Liver (tissue), 8 donors: ENCODE measurements at regions not wholly inside any gene's neighbourhood (a gene's known extent, or its start where the extent isn't known, plus 50 kb on each side); places are given as distances from the start of the nearest gene placed in this dataset.

Experiments used
- DNase-seq: peaks from one replicate; pipeline ENCODE4 v3.0.0-alpha.2; 2017; ENCODE audit warnings: low spot score
- H3K27ac ChIP-seq, 2 donors: one replicate each; pipeline ENCODE4 v1.7.0; 2013; ENCODE audit warnings: inconsistent platforms in 2 of 2, low read length in 2 of 2, control low read depth in 1 of 2, low read depth in 1 of 2, mild to moderate bottlenecking in 1 of 2
- H3K27me3 ChIP-seq, 4 donors: one replicate each; pipeline versions ENCODE4 v1.6.1 to v1.7.0; 2013; ENCODE audit warnings: low read length in 3 of 4, inconsistent platforms in 1 of 4, mild to moderate bottlenecking in 1 of 4, moderate library complexity in 1 of 4; ENCODE audit not compliant: control insufficient read depth in 4 of 4, insufficient read depth in 4 of 4
- H3K36me3 ChIP-seq, 4 donors: one replicate each; pipeline versions ENCODE4 v1.6.1 to v1.7.0; 2013; ENCODE audit warnings: low read length in 3 of 4, mild to moderate bottlenecking in 3 of 4, low read depth in 1 of 4, moderate library complexity in 1 of 4; ENCODE audit not compliant: control insufficient read depth in 4 of 4, insufficient read depth in 3 of 4
- H3K4me1 ChIP-seq, 4 donors: one replicate each; pipeline versions ENCODE4 v1.6.1 to v1.7.0; 2013; ENCODE audit warnings: low read length in 3 of 4, mild to moderate bottlenecking in 3 of 4, moderate library complexity in 1 of 4; ENCODE audit not compliant: control insufficient read depth in 4 of 4, insufficient read depth in 4 of 4
- H3K4me3 ChIP-seq, 3 donors: one replicate each; pipeline versions ENCODE4 v1.6.1 to v1.7.0; 2013; ENCODE audit warnings: low read length in 3 of 3, control low read depth in 1 of 3, low read depth in 1 of 3, mild to moderate bottlenecking in 1 of 3
- H3K9ac ChIP-seq, 2 donors: one replicate each; pipeline ENCODE4 v1.7.0; 2013; ENCODE audit warnings: low read length in 2 of 2, mild to moderate bottlenecking in 2 of 2, moderate library complexity in 2 of 2, control low read depth in 1 of 2, low read depth in 1 of 2
- H3K9me3 ChIP-seq, 4 donors: one replicate each; pipeline versions ENCODE4 v1.6.1 to v1.7.0; 2013; ENCODE audit warnings: low read length in 3 of 4; ENCODE audit not compliant: control insufficient read depth in 4 of 4
- CTCF ChIP-seq: fragments of 150-350 bp; IDR thresholded peaks from 2 replicates; pipeline ENCODE4 v1.5.1; 2017; ENCODE audit warnings: improper control_type of control experiment, low read depth, low read length; ENCODE audit not compliant: missing input control
- EGR1 ChIP-seq, 2 donors: IDR thresholded peaks; 2 replicates each; pipeline ENCODE4 v1.6.1; 2016 to 2018; ENCODE audit warnings: antibody characterized with exemption in 2 of 2, low read depth in 2 of 2
- FOXA1 ChIP-seq: IDR thresholded peaks from 2 replicates; pipeline ENCODE4 v1.6.1; 2016; ENCODE audit warnings: antibody characterized with exemption
- FOXA2 ChIP-seq: IDR thresholded peaks from 2 replicates; pipeline ENCODE4 v1.6.1; 2016; ENCODE audit warnings: antibody characterized with exemption
- GABPA ChIP-seq, 2 donors: IDR thresholded peaks in 1 of 2; conservative IDR thresholded peaks in 1 of 2; 2 replicates each; pipeline ENCODE4 v1.6.1; 2016; ENCODE audit warnings: antibody characterized with exemption in 2 of 2, mild to moderate bottlenecking in 1 of 2, moderate library complexity in 1 of 2
- HNF4A ChIP-seq, 2 donors: conservative IDR thresholded peaks; 2 replicates each; pipeline ENCODE4 v1.6.1; 2016; ENCODE audit warnings: antibody characterized with exemption in 2 of 2, mild to moderate bottlenecking in 2 of 2
- HNF4G ChIP-seq: IDR thresholded peaks from 2 replicates; pipeline ENCODE4 v1.6.1; 2016; ENCODE audit warnings: antibody characterized with exemption
- JUND ChIP-seq, 2 donors: IDR thresholded peaks; 2 replicates each; pipeline ENCODE4 v1.6.1; 2016; ENCODE audit warnings: antibody characterized with exemption in 2 of 2
- RAD21 ChIP-seq, 2 donors: IDR thresholded peaks; 2 replicates each; pipeline ENCODE4 v1.6.1; 2016; ENCODE audit warnings: antibody characterized with exemption in 2 of 2, mild to moderate bottlenecking in 2 of 2
- REST ChIP-seq: IDR thresholded peaks from 2 replicates; pipeline ENCODE4 v1.6.1; 2016; ENCODE audit warnings: antibody characterized with exemption, mild to moderate bottlenecking
- RXRA ChIP-seq, 2 donors: IDR thresholded peaks; 2 replicates each; pipeline ENCODE4 v1.6.1; 2017 to 2018; ENCODE audit warnings: antibody characterized with exemption in 2 of 2, mild to moderate bottlenecking in 1 of 2
- SP1 ChIP-seq: IDR thresholded peaks from 2 replicates; pipeline ENCODE4 v1.6.1; 2018; ENCODE audit warnings: antibody characterized with exemption, mild to moderate bottlenecking
- ZBTB33 ChIP-seq: IDR thresholded peaks from 2 replicates; pipeline ENCODE4 v1.6.1; 2016; ENCODE audit warnings: antibody characterized with exemption
- WGBS: extraction: QIAGEN DNeasy Blood & Tissue Kit; methylation state at CpG from one replicate; pipeline ENCODE4 v1.1.7; 2013; 5-methylcytosine and 5-hydroxymethylcytosine counted together
- donor health status: healthy.
- donor health status: healthy.
- donor health status: healthy.
- donor health status: healthy.
- donor health status: healthy.

GRCh38 chr12:45558353-45558752, 171.2 kb upstream of the ARID2 start:
- no peaks in the 10 kb centered on the region for H3K27me3 ChIP-seq
- no peaks in the 10 kb centered on the region for H3K4me1 ChIP-seq
- no peaks in the 10 kb centered on the region for H3K9me3 ChIP-seq
- DNase-seq: no peak
- WGBS: 94% methylated on average over 4 of the region's 4 CpGs
- no peak overlapping the region for H3K9ac ChIP-seq
- no peak overlapping the region for H3K27ac ChIP-seq
- no peaks in the 10 kb centered on the region for H3K36me3 ChIP-seq
- H3K4me3 ChIP-seq: no peak overlapping the region
- TF ChIP-seq ZBTB33 (no peak), HNF4G (no peak), SP1 (no peak), RAD21 (IDR thresholded peaks at IDR 0.05) (no peak), JUND (IDR thresholded peaks at IDR 0.05) (no peak), FOXA1 (no peak), GABPA (IDR thresholded peaks at IDR 0.05 in 1 of 2, conservative IDR thresholded peaks at IDR 0.05 in 1 of 2) (no peak), RXRA (IDR thresholded peaks at IDR 0.05) (no peak)

- no peaks in the 10 kb centered on the region for H3K4me1 ChIP-seq
- no peaks in the 10 kb centered on the region for H3K27me3 ChIP-seq
- WGBS: 94% methylated on average over 3 of the region's 3 CpGs
- no peaks in the 10 kb centered on the region for H3K9me3 ChIP-seq
- no peak overlapping the region for H3K27ac ChIP-seq
- DNase-seq: no peak
- H3K9ac ChIP-seq: no peak overlapping the region
- TF ChIP-seq FOXA2 (no peak), RAD21 (IDR thresholded peaks at IDR 0.05) (no peak), CTCF (no peak), SP1 (no peak), HNF4A (conservative IDR thresholded peaks at IDR 0.05) (no peak), REST (no peak), ZBTB33 (no peak), FOXA1 (no peak), EGR1 (IDR thresholded peaks at IDR 0.05; ENCODE audit: low read depth in 2 of 2) (no peak), HNF4G (no peak)
- H3K36me3 ChIP-seq: no peaks in the 10 kb centered on the region
- no peak overlapping the region for H3K4me3 ChIP-seq
Observed at GRCh38 chr12:45559537-45559936, 170.0 kb upstream of the ARID2 start.
